ENCODE measurements at regions not wholly inside any gene's neighbourhood (a gene's known extent, or its start where the extent isn't known, plus 50 kb on each side); places are given as distances from the start of the nearest gene placed in this dataset.

DNA sequence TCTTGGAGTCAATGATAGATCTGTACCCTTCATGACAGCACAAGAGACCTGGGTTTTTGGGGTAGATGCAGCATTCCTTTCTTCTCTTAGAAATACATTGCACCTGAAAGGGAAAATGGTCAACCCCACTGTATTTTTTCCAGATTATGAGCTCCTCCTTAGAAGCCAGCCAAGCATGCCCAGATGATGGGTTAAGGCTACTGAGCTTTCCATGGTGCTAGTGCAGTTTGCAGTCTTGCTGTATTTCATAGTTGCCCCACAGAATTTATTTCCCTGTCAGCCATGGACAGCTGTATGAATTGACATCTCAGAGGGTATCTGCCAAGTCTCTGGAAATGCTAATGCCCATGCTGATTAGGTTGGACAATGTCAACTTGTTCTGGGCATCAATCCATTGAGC lies 73.7 kb upstream of the H2AZ1 start:
- H3K36me3 Mint-ChIP-seq (ENCODE audit: low read depth, unreplicated experiment), result no peaks in the 10 kb centered on the region
- Histone ChIP-seq H3K27me3 (ENCODE audit: insufficient read depth, low read length) (no peaks in the 10 kb centered on the region), H3K79me2 (ENCODE audit: insufficient read depth, low read length) (no peaks in the 10 kb centered on the region), H3K9me3 (ENCODE audit: insufficient read depth, low read depth, low read length) (no peaks in the 10 kb centered on the region), H4K20me1 (ENCODE audit: insufficient read depth, low read length) (no peaks in the 10 kb centered on the region), H3K27ac (ENCODE audit: low read depth, low read length) (no peak overlapping the region), H3K9ac (ENCODE audit: low read length) (no peak overlapping the region), H3K4me1 (ENCODE audit: insufficient read depth, low read length) (no peaks in the 10 kb centered on the region), H3K4me3 (ENCODE audit: insufficient read depth, low read depth, low read length) (no peak overlapping the region), H2AFZ (ENCODE audit: low read depth, low read length) (no peak overlapping the region), H3K36me3 (ENCODE audit: insufficient read depth, low read length) (no peaks in the 10 kb centered on the region), H3K4me2 (ENCODE audit: low read length) (no peak overlapping the region)
- FAIRE-seq, result no peak
- H3K27ac Mint-ChIP-seq (ENCODE audit: unreplicated experiment), result no peak overlapping the region
- no peak for DNase-seq (ENCODE audit: low read depth)
- no peak for TF ChIP-seq EZH2 (IDR thresholded peaks at IDR 0.05; ENCODE audit: insufficient read depth, low read length)
- TF ChIP-seq, protein P1, sequence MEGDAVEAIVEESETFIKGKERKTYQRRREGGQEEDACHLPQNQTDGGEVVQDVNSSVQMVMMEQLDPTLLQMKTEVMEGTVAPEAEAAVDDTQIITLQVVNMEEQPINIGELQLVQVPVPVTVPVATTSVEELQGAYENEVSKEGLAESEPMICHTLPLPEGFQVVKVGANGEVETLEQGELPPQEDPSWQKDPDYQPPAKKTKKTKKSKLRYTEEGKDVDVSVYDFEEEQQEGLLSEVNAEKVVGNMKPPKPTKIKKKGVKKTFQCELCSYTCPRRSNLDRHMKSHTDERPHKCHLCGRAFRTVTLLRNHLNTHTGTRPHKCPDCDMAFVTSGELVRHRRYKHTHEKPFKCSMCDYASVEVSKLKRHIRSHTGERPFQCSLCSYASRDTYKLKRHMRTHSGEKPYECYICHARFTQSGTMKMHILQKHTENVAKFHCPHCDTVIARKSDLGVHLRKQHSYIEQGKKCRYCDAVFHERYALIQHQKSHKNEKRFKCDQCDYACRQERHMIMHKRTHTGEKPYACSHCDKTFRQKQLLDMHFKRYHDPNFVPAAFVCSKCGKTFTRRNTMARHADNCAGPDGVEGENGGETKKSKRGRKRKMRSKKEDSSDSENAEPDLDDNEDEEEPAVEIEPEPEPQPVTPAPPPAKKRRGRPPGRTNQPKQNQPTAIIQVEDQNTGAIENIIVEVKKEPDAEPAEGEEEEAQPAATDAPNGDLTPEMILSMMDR (IDR thresholded peaks at IDR 0.05; ENCODE audit: insufficient read depth, low read depth, low read length), result no peak
- H3K4me1 Mint-ChIP-seq (ENCODE audit: low read depth, unreplicated experiment), result no peaks in the 10 kb centered on the region
- peaks cover 5% of the 10 kb centered on the region for H3K9me3 Mint-ChIP-seq (ENCODE audit: unreplicated experiment)
- no peak overlapping the region for H3K4me3 Mint-ChIP-seq (ENCODE audit: unreplicated experiment)
- H3K27me3 Mint-ChIP-seq (ENCODE audit: low read depth, unreplicated experiment), result no peaks in the 10 kb centered on the region

DNA sequence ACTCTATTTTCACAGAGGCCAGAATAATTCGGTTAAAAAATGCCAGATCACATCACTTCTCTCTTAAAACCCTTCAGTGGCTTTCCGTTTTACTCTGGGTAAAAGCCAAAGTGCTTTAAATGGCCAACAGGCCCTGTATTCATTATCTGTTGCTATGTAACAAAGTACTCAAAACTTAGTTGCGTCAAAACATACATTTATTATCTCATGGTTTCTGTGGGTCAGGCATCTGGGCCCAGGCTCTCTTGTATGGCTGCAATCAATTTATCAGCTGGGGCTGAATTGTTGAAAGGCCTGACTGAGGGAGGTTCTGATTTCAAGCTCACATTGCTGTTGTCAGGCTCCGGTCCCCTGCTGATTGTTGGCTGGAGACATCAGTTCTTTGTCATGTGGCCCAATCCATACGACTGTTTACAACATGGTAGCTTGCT lies 72.7 kb upstream of the H2AZ1 start:
- Mint-ChIP-seq H3K27me3 (ENCODE audit: low read depth, unreplicated experiment) (no peaks in the 10 kb centered on the region), H3K9me3 (ENCODE audit: unreplicated experiment) (peaks cover 5% of the 10 kb centered on the region), H3K4me3 (ENCODE audit: unreplicated experiment) (no peak overlapping the region), H3K36me3 (ENCODE audit: low read depth, unreplicated experiment) (no peaks in the 10 kb centered on the region), H3K4me1 (ENCODE audit: low read depth, unreplicated experiment) (no peaks in the 10 kb centered on the region), H3K27ac (ENCODE audit: unreplicated experiment) (no peak overlapping the region)
- H3K4me3 ChIP-seq (ENCODE audit: insufficient read depth, low read depth, low read length), result no peak overlapping the region
- no peak for FAIRE-seq
- no peak overlapping the region for H3K27ac ChIP-seq (ENCODE audit: low read depth, low read length)
- H3K27me3 ChIP-seq (ENCODE audit: insufficient read depth, low read length), result no peaks in the 10 kb centered on the region
- H3K4me1 ChIP-seq (ENCODE audit: insufficient read depth, low read length), result no peaks in the 10 kb centered on the region
- no peak overlapping the region for H3K4me2 ChIP-seq (ENCODE audit: low read length)
- no peaks in the 10 kb centered on the region for H3K36me3 ChIP-seq (ENCODE audit: insufficient read depth, low read length)
- no peaks in the 10 kb centered on the region for H3K9me3 ChIP-seq (ENCODE audit: insufficient read depth, low read depth, low read length)
- TF ChIP-seq, protein P1 (IDR thresholded peaks at IDR 0.05; ENCODE audit: insufficient read depth, low read depth, low read length), result no peak
- no peak for TF ChIP-seq EZH2 (IDR thresholded peaks at IDR 0.05; ENCODE audit: insufficient read depth, low read length)
- no peak for DNase-seq (ENCODE audit: low read depth)
- no peaks in the 10 kb centered on the region for H3K79me2 ChIP-seq (ENCODE audit: insufficient read depth, low read length)
- no peaks in the 10 kb centered on the region for H4K20me1 ChIP-seq (ENCODE audit: insufficient read depth, low read length)
- H2AFZ ChIP-seq (ENCODE audit: low read depth, low read length), result no peak overlapping the region
- no peak overlapping the region for H3K9ac ChIP-seq (ENCODE audit: low read length)

DNA sequence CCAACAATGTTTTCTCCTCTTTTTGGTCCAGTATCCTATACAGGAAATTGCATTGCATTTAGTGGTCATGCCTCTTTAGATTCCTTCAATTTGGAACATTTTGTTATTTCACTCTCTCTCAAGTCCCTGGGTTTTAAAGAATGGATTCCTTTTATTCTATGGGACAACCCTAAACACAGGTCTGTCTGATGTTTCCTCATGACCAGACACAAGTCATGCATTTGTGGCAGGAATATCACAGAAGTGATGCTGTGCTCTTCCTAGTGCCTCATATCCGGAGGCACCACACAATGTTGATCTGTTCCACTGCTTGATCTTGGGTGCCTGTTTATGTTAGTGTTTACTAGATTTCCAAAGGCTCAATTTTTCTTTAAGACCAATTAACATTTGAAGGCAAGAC lies 69.7 kb upstream of the H2AZ1 start:
- Mint-ChIP-seq H3K9me3 (ENCODE audit: unreplicated experiment) (peaks cover 5% of the 10 kb centered on the region), H3K4me3 (ENCODE audit: unreplicated experiment) (no peak overlapping the region), H3K4me1 (ENCODE audit: low read depth, unreplicated experiment) (no peaks in the 10 kb centered on the region), H3K27ac (ENCODE audit: unreplicated experiment) (no peak overlapping the region), H3K27me3 (ENCODE audit: low read depth, unreplicated experiment) (no peaks in the 10 kb centered on the region), H3K36me3 (ENCODE audit: low read depth, unreplicated experiment) (no peaks in the 10 kb centered on the region)
- Histone ChIP-seq H2AFZ (ENCODE audit: low read depth, low read length) (no peak overlapping the region), H3K27me3 (ENCODE audit: insufficient read depth, low read length) (no peaks in the 10 kb centered on the region), H4K20me1 (ENCODE audit: insufficient read depth, low read length) (no peaks in the 10 kb centered on the region), H3K4me1 (ENCODE audit: insufficient read depth, low read length) (no peaks in the 10 kb centered on the region), H3K79me2 (ENCODE audit: insufficient read depth, low read length) (no peaks in the 10 kb centered on the region), H3K36me3 (ENCODE audit: insufficient read depth, low read length) (no peaks in the 10 kb centered on the region), H3K27ac (ENCODE audit: low read depth, low read length) (no peak overlapping the region), H3K4me2 (ENCODE audit: low read length) (no peak overlapping the region), H3K4me3 (ENCODE audit: insufficient read depth, low read depth, low read length) (no peak overlapping the region), H3K9me3 (ENCODE audit: insufficient read depth, low read depth, low read length) (no peaks in the 10 kb centered on the region), H3K9ac (ENCODE audit: low read length) (no peak overlapping the region)
- TF ChIP-seq EZH2 (IDR thresholded peaks at IDR 0.05; ENCODE audit: insufficient read depth, low read length), result no peak
- TF ChIP-seq, protein P1 (IDR thresholded peaks at IDR 0.05; ENCODE audit: insufficient read depth, low read depth, low read length), result no peak
- DNase-seq (ENCODE audit: low read depth) (no peak), FAIRE-seq (no peak)

Data from astrocyte (in vitro differentiated cells and primary cell).